A673 (cell line): ENCODE measurements at regions not wholly inside any gene's neighbourhood (a gene's known extent, or its start where the extent isn't known, plus 50 kb on each side); places are given as distances from the start of the nearest gene placed in this dataset.
"Not testable (repeated sequence)": the region's sequence is repeated elsewhere in the genome, so short reads cannot be mapped to it uniquely, and the experiment has no call there.

Source experiments
- CTCF ChIP-seq: fragments of 300-800, 200-600 bp; sonication (generic); conservative IDR thresholded peaks from 2 replicates; pipeline ENCODE4 v1.5.1; 2017; ENCODE audit warnings: low read depth, mild to moderate bottlenecking, antibody characterized with exemption, low read length, moderate library complexity, mixed read lengths
- EZH2 ChIP-seq: fragments of 200-600 bp; sonication (generic); IDR thresholded peaks from 2 replicates; pipeline ENCODE4 v1.6.1; 2017; ENCODE audit warnings: borderline replicate concordance, low read depth, mild to moderate bottlenecking, mixed read lengths, antibody characterized with exemption, low read length; ENCODE audit not compliant: poor library complexity, severe bottlenecking

DNA sequence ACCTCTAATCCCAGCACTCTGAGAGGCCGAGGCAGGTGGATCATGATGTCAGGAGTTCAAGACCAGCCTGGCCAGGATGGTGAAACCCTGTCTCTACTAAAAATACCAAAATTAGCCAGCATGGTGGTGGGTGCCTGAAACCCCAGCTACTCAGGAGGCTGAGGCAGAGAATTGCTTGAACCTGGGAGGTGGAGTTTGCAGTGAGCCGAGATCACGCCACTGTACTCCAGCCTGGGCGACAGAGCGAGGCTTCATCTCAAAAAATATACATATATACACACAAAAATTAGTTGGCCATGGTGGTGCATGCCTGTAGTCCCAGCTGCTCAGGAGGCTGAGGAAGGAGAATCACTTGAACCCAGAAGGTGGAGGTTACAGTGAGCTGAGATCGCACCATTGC, 273.6 kb downstream of the GOLGA6L6 start:
- TF ChIP-seq CTCF, EZH2: not testable (repeated sequence)
